Heart right ventricle (tissue), 16 donors: ENCODE measurements at regions not wholly inside any gene's neighbourhood (a gene's known extent, or its start where the extent isn't known, plus 50 kb on each side); places are given as distances from the start of the nearest gene placed in this dataset.
A peak's percentile ranks its signal among the peaks of the same experiment; 100 is the strongest.

ENCODE experiments used
- ATAC-seq, 8 donors: fragments of 200-7000 bp; cut with Tn5 transposase; one replicate each; pipeline ENCODE4 v1.9.1; 2020; ENCODE audit warnings: mild to moderate bottlenecking in 8 of 8, moderate library complexity in 8 of 8, moderate number of reproducible peaks in 1 of 8
- DNase-seq, 2 donors: peaks; one replicate each; pipeline ENCODE4 v3.0.0-alpha.2; 2020
- H3K27ac ChIP-seq, 10 donors: fragments of 200-600 bp; sonication (generic) in 2 of 10; one replicate each; pipeline versions ENCODE4 v1.5.0 to v1.8.0; 2020 to 2022; ENCODE audit warnings: mild to moderate bottlenecking in 3 of 10
- H3K27me3 ChIP-seq, 7 donors: fragments of 200-600 bp; one replicate each; pipeline ENCODE4 v1.8.0; 2021 to 2022; ENCODE audit warnings: mild to moderate bottlenecking in 2 of 7
- H3K36me3 ChIP-seq, 9 donors: fragments of 200-600 bp; sonication (generic) in 1 of 9; one replicate each; pipeline versions ENCODE4 v1.5.0 to v1.8.0; 2020 to 2022; ENCODE audit warnings: mild to moderate bottlenecking in 2 of 9
- H3K4me1 ChIP-seq, 9 donors: fragments of 200-600 bp; sonication (generic) in 1 of 9; one replicate each; pipeline versions ENCODE4 v1.5.0 to v1.8.0; 2020 to 2022; ENCODE audit warnings: mild to moderate bottlenecking in 4 of 9
- H3K4me3 ChIP-seq, 10 donors: fragments of 200-600 bp; sonication (generic) in 2 of 10; one replicate each; pipeline versions ENCODE4 v1.5.0 to v1.8.0; 2020 to 2022; ENCODE audit warnings: mild to moderate bottlenecking in 7 of 10, moderate library complexity in 2 of 10
- H3K9me3 ChIP-seq, 11 donors: fragments of 200-600 bp in 10 of 11; sonication (generic) in 2 of 11; one replicate each; pipeline versions ENCODE4 v1.5.0 to v1.8.0; 2013 to 2022; ENCODE audit warnings: mild to moderate bottlenecking in 2 of 11, control low read depth in 1 of 11, moderate library complexity in 1 of 11
- WGBS, 2 donors: extraction: QIAGEN DNeasy Blood & Tissue Kit; methylation state at CpG; one replicate each; pipeline ENCODE4 v1.1.7; 2013; ENCODE audit warnings: inconsistent platforms in 1 of 2; 5-methylcytosine and 5-hydroxymethylcytosine counted together
- intact Hi-C, 10 donors: fragments of 100-400 bp; cut with DNase I; formaldehyde crosslinking; loops; one replicate each; pipeline versions ENCODE4 v1.11.1 to v1.14.2; 2022
- TF ChIP-seq, protein P1 (sequence below), 9 donors: fragments of 200-600 bp; sonication (generic) in 2 of 9; IDR thresholded peaks; one replicate each; pipeline versions ENCODE4 v1.5.0 to v1.8.0; 2021 to 2022; ENCODE audit warnings: antibody characterized with exemption in 9 of 9, mild to moderate bottlenecking in 5 of 9, moderate library complexity in 1 of 9
- donor health status: Arrhythmogenic right ventricular cardiomyopathy.
- donor health status: ischemic (EF 13 %, LVEDD 7.1; RV severe dilation, severe dysfunction).
- donor health status: healthy with polysubstance abuse.
- donor health status: DM: no; HTN: yes; CAD: no.
- donor health status: DM: no; HTN: no; CAD: no.
- donor health status: ischemic (EF 25% LVEDD 6.9; RV normal size, moderate dysfunction).
- donor health status: ischemic (EF 25% LVEDD 5.7; RV mildly dilated, moderate dysfunction).
- donor health status: healthy.
- donor health status: DM: yes; HTN: yes; CAD: no.
- donor health status: Ischemic cardiomyopathy.
- donor health status: ischemic (EF 35%, LVEDD 5.7; RV mildly dilated, moderate dysfunction).
- donor health status: nonischemic (EF 11% LVEDD 7.7; RV severe dilation, severe dysfunction).
- donor health status: DM: yes; HTN: yes; CAD: no.
- donor health status: PGD.
- donor health status: ischemic (EF 29% LVEDD 5.4; RV normal size, mild dysfunction).
- donor health status: nonischemic (EF 23%, LVEDD 6.1; RV moderate dilation, normal function).

DNA sequence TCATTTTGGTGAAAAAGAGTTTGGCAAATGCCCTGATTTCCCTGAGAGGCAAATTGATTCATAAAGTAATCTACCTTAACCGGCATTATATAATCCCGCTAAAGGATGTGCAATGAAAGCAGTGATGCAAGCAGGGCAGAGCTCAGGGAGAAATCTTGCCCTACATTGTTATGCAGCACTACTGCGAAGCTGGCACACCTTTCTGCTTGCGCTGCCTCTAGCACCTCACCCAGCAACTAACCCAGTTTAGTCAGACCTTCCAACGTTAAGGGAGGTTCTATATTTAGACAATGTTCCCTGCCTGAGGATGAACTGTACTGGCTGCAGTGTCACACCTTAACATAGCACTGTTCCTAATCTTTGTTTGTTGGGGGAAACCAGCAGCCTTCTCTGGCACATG, 60.8 kb upstream of the CCDC196 start:
- intact Hi-C loops, result no loop called here
- peaks cover 0 to 23% (median 0%) of the 10 kb centered on the region in 9 donors for H3K4me1 ChIP-seq
- no peaks in the 10 kb centered on the region for H3K9me3 ChIP-seq
- no peak overlapping the region for H3K4me3 ChIP-seq
- TF ChIP-seq, protein P1, sequence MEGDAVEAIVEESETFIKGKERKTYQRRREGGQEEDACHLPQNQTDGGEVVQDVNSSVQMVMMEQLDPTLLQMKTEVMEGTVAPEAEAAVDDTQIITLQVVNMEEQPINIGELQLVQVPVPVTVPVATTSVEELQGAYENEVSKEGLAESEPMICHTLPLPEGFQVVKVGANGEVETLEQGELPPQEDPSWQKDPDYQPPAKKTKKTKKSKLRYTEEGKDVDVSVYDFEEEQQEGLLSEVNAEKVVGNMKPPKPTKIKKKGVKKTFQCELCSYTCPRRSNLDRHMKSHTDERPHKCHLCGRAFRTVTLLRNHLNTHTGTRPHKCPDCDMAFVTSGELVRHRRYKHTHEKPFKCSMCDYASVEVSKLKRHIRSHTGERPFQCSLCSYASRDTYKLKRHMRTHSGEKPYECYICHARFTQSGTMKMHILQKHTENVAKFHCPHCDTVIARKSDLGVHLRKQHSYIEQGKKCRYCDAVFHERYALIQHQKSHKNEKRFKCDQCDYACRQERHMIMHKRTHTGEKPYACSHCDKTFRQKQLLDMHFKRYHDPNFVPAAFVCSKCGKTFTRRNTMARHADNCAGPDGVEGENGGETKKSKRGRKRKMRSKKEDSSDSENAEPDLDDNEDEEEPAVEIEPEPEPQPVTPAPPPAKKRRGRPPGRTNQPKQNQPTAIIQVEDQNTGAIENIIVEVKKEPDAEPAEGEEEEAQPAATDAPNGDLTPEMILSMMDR (IDR thresholded peaks at IDR 0.05), result no peak
- ATAC-seq, result peak; percentile 38 to 98 (median 95)
- H3K36me3 ChIP-seq, result no peaks in the 10 kb centered on the region
- H3K27ac ChIP-seq, result peak overlapping the region in 5 of 10 donors; percentile 52 to 73 (median 62)
- H3K27me3 ChIP-seq, result no peaks in the 10 kb centered on the region
- peak; percentile 8 to 11 for DNase-seq
- 61 to 63% methylated on average over 5 of the region's 5 CpGs for WGBS, 2 donors

DNA sequence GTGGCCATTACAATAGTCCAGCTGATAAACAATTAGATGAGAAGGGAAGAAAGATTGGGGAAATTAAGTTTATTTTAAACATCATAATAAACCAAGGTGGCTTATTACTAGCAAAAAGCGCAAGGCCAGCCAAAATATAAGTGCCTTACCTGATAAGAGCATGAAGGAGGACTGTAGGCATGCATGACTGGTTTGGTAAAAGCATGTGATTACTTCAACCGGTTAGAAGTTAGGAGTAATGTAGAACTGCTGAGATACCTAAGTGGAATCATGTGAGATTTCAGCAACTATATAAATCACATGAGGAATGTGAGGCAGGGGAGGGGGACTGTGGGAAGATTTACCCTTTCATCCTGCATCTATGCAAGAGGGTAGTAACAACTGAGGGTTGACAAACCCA, 59.7 kb upstream of the CCDC196 start:
- 40 to 54% methylated on average over 2 of the region's 2 CpGs for WGBS, 2 donors
- ATAC-seq (peak in 4 of 8 donors; percentile 67 to 71 (median 68)), DNase-seq (no peak)
- H3K4me1 ChIP-seq, result peaks cover 0 to 23% (median 0%) of the 10 kb centered on the region in 9 donors
- H3K27ac ChIP-seq, result peak overlapping the region in 4 of 10 donors; percentile 53 to 73 (median 68)
- TF ChIP-seq, protein P1 (IDR thresholded peaks at IDR 0.05), result no peak
- no peaks in the 10 kb centered on the region for H3K36me3 ChIP-seq
- intact Hi-C loops, result no loop called here
- no peaks in the 10 kb centered on the region for H3K9me3 ChIP-seq
- no peak overlapping the region for H3K4me3 ChIP-seq
- H3K27me3 ChIP-seq, result no peaks in the 10 kb centered on the region

DNA sequence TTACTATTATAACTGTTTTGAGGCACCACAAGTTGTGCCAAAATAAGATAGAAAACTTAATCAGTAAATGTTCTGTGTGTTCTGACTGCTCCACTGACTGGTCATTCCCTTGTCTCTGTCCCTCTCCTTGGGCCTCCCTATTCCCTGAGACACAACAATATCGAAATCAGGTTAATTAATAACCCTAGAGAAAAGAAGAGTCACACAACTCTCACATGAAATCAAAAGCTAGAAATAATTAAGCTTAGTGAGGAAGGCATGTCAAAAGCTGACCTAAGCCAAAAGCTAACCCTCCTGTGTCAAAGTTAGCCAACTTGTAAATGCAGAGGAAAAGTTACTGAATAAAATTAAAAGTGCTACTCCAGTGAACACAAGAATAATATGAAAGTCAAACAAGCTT, 53.8 kb upstream of the CCDC196 start:
- intact Hi-C loops, result no loop called here
- no peaks in the 10 kb centered on the region for H3K27me3 ChIP-seq
- ATAC-seq (no peak), DNase-seq (no peak)
- WGBS, 2 donors, result 74 to 90% methylated on average over 1 of the region's 1 CpG
- no peaks in the 10 kb centered on the region for H3K36me3 ChIP-seq
- no peak overlapping the region for H3K4me3 ChIP-seq
- H3K27ac ChIP-seq, result no peak overlapping the region
- TF ChIP-seq, protein P1 (IDR thresholded peaks at IDR 0.05), result no peak
- H3K4me1 ChIP-seq, result no peaks in the 10 kb centered on the region
- peaks cover 0 to 20% (median 0%) of the 10 kb centered on the region in 11 donors for H3K9me3 ChIP-seq

DNA sequence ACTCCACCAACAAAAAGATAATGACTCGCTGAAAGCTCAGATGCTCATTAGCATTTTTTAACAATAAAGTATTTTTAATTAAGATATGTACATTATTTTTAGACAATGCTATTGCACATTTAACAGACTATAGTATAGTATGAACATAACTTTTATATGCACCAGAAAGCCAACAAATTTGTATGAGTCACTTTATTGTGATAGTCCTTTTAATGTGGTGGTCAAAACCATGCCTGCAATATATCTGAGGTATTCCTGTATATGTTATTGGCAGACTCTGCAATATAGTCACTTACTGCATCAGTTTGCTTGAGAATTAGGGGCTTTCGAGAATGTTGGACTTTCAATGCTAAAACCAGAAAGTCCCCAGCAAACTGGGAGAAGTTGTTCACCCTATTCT, 51.7 kb upstream of the CCDC196 start:
- DNase-seq (no peak), ATAC-seq (no peak)
- peaks cover 0 to 41% (median 13%) of the 10 kb centered on the region in 11 donors for H3K9me3 ChIP-seq
- H3K27ac ChIP-seq, result no peak overlapping the region
- no peak overlapping the region for H3K4me3 ChIP-seq
- TF ChIP-seq, protein P1 (IDR thresholded peaks at IDR 0.05), result no peak
- no peaks in the 10 kb centered on the region for H3K4me1 ChIP-seq
- intact Hi-C loops, result no loop called here
- no peaks in the 10 kb centered on the region for H3K36me3 ChIP-seq
- H3K27me3 ChIP-seq, result no peaks in the 10 kb centered on the region
- 84 to 91% methylated on average over 2 of the region's 2 CpGs for WGBS, 2 donors
